ENCODE measurements at regions not wholly inside any gene's neighbourhood (a gene's known extent, or its start where the extent isn't known, plus 50 kb on each side); places are given as distances from the start of the nearest gene placed in this dataset.

GRCh38 chr22:45094081-45094720 lies 69.5 kb upstream of the NUP50 start:
- TF ChIP-seq CTCF (IDR thresholded peaks at IDR 0.05; ENCODE audit: poor library complexity): no peak
- no peak for TF ChIP-seq EZH2phosphoT487 (IDR thresholded peaks at IDR 0.05; ENCODE audit: low read depth, severe bottlenecking, unreplicated experiment)

Data from hepatocyte (in vitro differentiated cells).